ENCODE measurements at regions not wholly inside any gene's neighbourhood (a gene's known extent, or its start where the extent isn't known, plus 50 kb on each side); places are given as distances from the start of the nearest gene placed in this dataset.

- Histone ChIP-seq H3K4me1 (ENCODE audit: control insufficient read depth, insufficient read depth, low read length, poor library complexity, severe bottlenecking) (no peaks in the 10 kb centered on the region), H3K4me3 (ENCODE audit: low read depth, low read length) (no peak overlapping the region), H3K9me3 (ENCODE audit: control insufficient read depth in 2 of 2, low read length in 2 of 2) (no peaks in the 10 kb centered on the region), H3K36me3 (ENCODE audit: control insufficient read depth, insufficient read depth, low read length) (no peaks in the 10 kb centered on the region), H3K27ac (ENCODE audit: insufficient read depth, low read length, poor library complexity, severe bottlenecking) (no peak overlapping the region), H3K27me3 (ENCODE audit: control insufficient read depth, insufficient read depth, low read length) (no peaks in the 10 kb centered on the region)
- DNase-seq (no peak), ATAC-seq (ENCODE audit: low read depth in 2 of 2) (no peak)
- H3K36me3 Mint-ChIP-seq: no peaks in the 10 kb centered on the region
- H3K27ac Mint-ChIP-seq: no peak overlapping the region
- H3K9me3 Mint-ChIP-seq: peaks cover 0 to 7% (median 1%) of the 10 kb centered on the region in 7 donors
- H3K4me3 Mint-ChIP-seq: no peak overlapping the region
- H3K27me3 Mint-ChIP-seq: peaks cover 5% of the 10 kb centered on the region
- H3K4me1 Mint-ChIP-seq: no peaks in the 10 kb centered on the region
These were observed 91.5 kb downstream of the RIN2 start for GRCh38 chr20:19849341-19850197.

GRCh38 chr20:19850198-19850533 lies 92.1 kb downstream of the RIN2 start:
- H3K4me1 Mint-ChIP-seq: no peaks in the 10 kb centered on the region
- Histone ChIP-seq H3K27ac (ENCODE audit: insufficient read depth, low read length, poor library complexity, severe bottlenecking) (no peak overlapping the region), H3K9me3 (ENCODE audit: control insufficient read depth in 2 of 2, low read length in 2 of 2) (no peaks in the 10 kb centered on the region), H3K4me1 (ENCODE audit: control insufficient read depth, insufficient read depth, low read length, poor library complexity, severe bottlenecking) (no peaks in the 10 kb centered on the region), H3K27me3 (ENCODE audit: control insufficient read depth, insufficient read depth, low read length) (no peaks in the 10 kb centered on the region), H3K4me3 (ENCODE audit: low read depth, low read length) (no peak overlapping the region), H3K36me3 (ENCODE audit: control insufficient read depth, insufficient read depth, low read length) (no peaks in the 10 kb centered on the region)
- ATAC-seq (ENCODE audit: low read depth in 2 of 2) (no peak), DNase-seq (no peak)
- H3K27ac Mint-ChIP-seq: no peak overlapping the region
- H3K36me3 Mint-ChIP-seq: no peaks in the 10 kb centered on the region
- peaks cover 0 to 7% (median 1%) of the 10 kb centered on the region in 7 donors for H3K9me3 Mint-ChIP-seq
- peaks cover 5% of the 10 kb centered on the region for H3K27me3 Mint-ChIP-seq
- no peak overlapping the region for H3K4me3 Mint-ChIP-seq

GRCh38 chr20:19851861-19852260 lies 93.8 kb downstream of the RIN2 start:
- no peak overlapping the region for H3K4me3 ChIP-seq (ENCODE audit: low read depth, low read length)
- H3K4me3 Mint-ChIP-seq: no peak overlapping the region
- H3K9me3 ChIP-seq (ENCODE audit: control insufficient read depth in 2 of 2, low read length in 2 of 2): no peaks in the 10 kb centered on the region
- ATAC-seq (ENCODE audit: low read depth in 2 of 2): no peak
- H3K27me3 ChIP-seq (ENCODE audit: control insufficient read depth, insufficient read depth, low read length): no peaks in the 10 kb centered on the region
- H3K36me3 Mint-ChIP-seq: no peaks in the 10 kb centered on the region
- no peaks in the 10 kb centered on the region for H3K36me3 ChIP-seq (ENCODE audit: control insufficient read depth, insufficient read depth, low read length)
- H3K27ac ChIP-seq (ENCODE audit: insufficient read depth, low read length, poor library complexity, severe bottlenecking): no peak overlapping the region
- no peak overlapping the region for H3K27ac Mint-ChIP-seq
- no peaks in the 10 kb centered on the region for H3K4me1 ChIP-seq (ENCODE audit: control insufficient read depth, insufficient read depth, low read length, poor library complexity, severe bottlenecking)
- H3K27me3 Mint-ChIP-seq: no peaks in the 10 kb centered on the region
- H3K9me3 Mint-ChIP-seq: peaks cover 0 to 4% (median 1%) of the 10 kb centered on the region in 7 donors
- no peaks in the 10 kb centered on the region for H3K4me1 Mint-ChIP-seq
- no peak for DNase-seq

- no peak for DNase-seq
- Histone ChIP-seq H3K36me3 (ENCODE audit: control insufficient read depth, insufficient read depth, low read length) (no peaks in the 10 kb centered on the region), H3K4me1 (ENCODE audit: control insufficient read depth, insufficient read depth, low read length, poor library complexity, severe bottlenecking) (no peaks in the 10 kb centered on the region), H3K27ac (ENCODE audit: insufficient read depth, low read length, poor library complexity, severe bottlenecking) (no peak overlapping the region), H3K27me3 (ENCODE audit: control insufficient read depth, insufficient read depth, low read length) (no peaks in the 10 kb centered on the region), H3K9me3 (ENCODE audit: control insufficient read depth in 2 of 2, low read length in 2 of 2) (no peaks in the 10 kb centered on the region), H3K4me3 (ENCODE audit: low read depth, low read length) (no peak overlapping the region)
- Mint-ChIP-seq H3K27me3 (no peaks in the 10 kb centered on the region), H3K27ac (no peak overlapping the region), H3K4me1 (no peaks in the 10 kb centered on the region), H3K36me3 (no peaks in the 10 kb centered on the region), H3K9me3 (peaks cover 0 to 5% (median 3%) of the 10 kb centered on the region in 7 donors), H3K4me3 (no peak overlapping the region)
- ATAC-seq (ENCODE audit: low read depth in 2 of 2): no peak
These were observed 97.4 kb downstream of the RIN2 start for GRCh38 chr20:19855416-19855815.

- Histone ChIP-seq H3K36me3 (ENCODE audit: control insufficient read depth, insufficient read depth, low read length) (no peaks in the 10 kb centered on the region), H3K4me1 (ENCODE audit: control insufficient read depth, insufficient read depth, low read length, poor library complexity, severe bottlenecking) (no peaks in the 10 kb centered on the region), H3K27me3 (ENCODE audit: control insufficient read depth, insufficient read depth, low read length) (no peaks in the 10 kb centered on the region), H3K9me3 (ENCODE audit: control insufficient read depth in 2 of 2, low read length in 2 of 2) (no peaks in the 10 kb centered on the region), H3K27ac (ENCODE audit: insufficient read depth, low read length, poor library complexity, severe bottlenecking) (no peak overlapping the region), H3K4me3 (ENCODE audit: low read depth, low read length) (no peak overlapping the region)
- ATAC-seq (ENCODE audit: low read depth in 2 of 2): no peak
- Mint-ChIP-seq H3K27ac (no peak overlapping the region), H3K36me3 (no peaks in the 10 kb centered on the region), H3K27me3 (no peaks in the 10 kb centered on the region), H3K4me1 (no peaks in the 10 kb centered on the region), H3K9me3 (peaks cover 0 to 10% (median 3%) of the 10 kb centered on the region in 7 donors), H3K4me3 (no peak overlapping the region)
- DNase-seq: no peak
These were observed 100.7 kb downstream of the RIN2 start for GRCh38 chr20:19858466-19859371.

GRCh38 chr20:19859444-19859843 lies 101.4 kb downstream of the RIN2 start:
- no peak for DNase-seq

GRCh38 chr20:19860737-19861136 lies 102.7 kb downstream of the RIN2 start:
- Mint-ChIP-seq H3K9me3 (peaks cover 0 to 7% (median 2%) of the 10 kb centered on the region in 7 donors), H3K4me1 (no peaks in the 10 kb centered on the region), H3K27me3 (no peaks in the 10 kb centered on the region), H3K27ac (no peak overlapping the region), H3K36me3 (no peaks in the 10 kb centered on the region), H3K4me3 (no peak overlapping the region)
- Histone ChIP-seq H3K36me3 (ENCODE audit: control insufficient read depth, insufficient read depth, low read length) (no peaks in the 10 kb centered on the region), H3K4me3 (ENCODE audit: low read depth, low read length) (no peak overlapping the region), H3K4me1 (ENCODE audit: control insufficient read depth, insufficient read depth, low read length, poor library complexity, severe bottlenecking) (no peaks in the 10 kb centered on the region), H3K27me3 (ENCODE audit: control insufficient read depth, insufficient read depth, low read length) (no peaks in the 10 kb centered on the region), H3K27ac (ENCODE audit: insufficient read depth, low read length, poor library complexity, severe bottlenecking) (no peak overlapping the region), H3K9me3 (ENCODE audit: control insufficient read depth in 2 of 2, low read length in 2 of 2) (no peaks in the 10 kb centered on the region)
- DNase-seq (no peak), ATAC-seq (ENCODE audit: low read depth in 2 of 2) (no peak)

More at GRCh38 chr20:19859444-19859843, 101.4 kb downstream of the RIN2 start:
- Histone ChIP-seq H3K9me3 (ENCODE audit: control insufficient read depth in 2 of 2, low read length in 2 of 2) (no peaks in the 10 kb centered on the region), H3K36me3 (ENCODE audit: control insufficient read depth, insufficient read depth, low read length) (no peaks in the 10 kb centered on the region), H3K4me1 (ENCODE audit: control insufficient read depth, insufficient read depth, low read length, poor library complexity, severe bottlenecking) (no peaks in the 10 kb centered on the region), H3K27me3 (ENCODE audit: control insufficient read depth, insufficient read depth, low read length) (no peaks in the 10 kb centered on the region), H3K27ac (ENCODE audit: insufficient read depth, low read length, poor library complexity, severe bottlenecking) (no peak overlapping the region), H3K4me3 (ENCODE audit: low read depth, low read length) (no peak overlapping the region)
- Mint-ChIP-seq H3K36me3 (no peaks in the 10 kb centered on the region), H3K27ac (no peak overlapping the region), H3K4me3 (no peak overlapping the region), H3K27me3 (no peaks in the 10 kb centered on the region), H3K9me3 (peaks cover 0 to 8% (median 2%) of the 10 kb centered on the region in 7 donors), H3K4me1 (no peaks in the 10 kb centered on the region)
- ATAC-seq (ENCODE audit: low read depth in 2 of 2): no peak
